ENCODE measurements at regions not wholly inside any gene's neighbourhood (a gene's known extent, or its start where the extent isn't known, plus 50 kb on each side); places are given as distances from the start of the nearest gene placed in this dataset.

DNA sequence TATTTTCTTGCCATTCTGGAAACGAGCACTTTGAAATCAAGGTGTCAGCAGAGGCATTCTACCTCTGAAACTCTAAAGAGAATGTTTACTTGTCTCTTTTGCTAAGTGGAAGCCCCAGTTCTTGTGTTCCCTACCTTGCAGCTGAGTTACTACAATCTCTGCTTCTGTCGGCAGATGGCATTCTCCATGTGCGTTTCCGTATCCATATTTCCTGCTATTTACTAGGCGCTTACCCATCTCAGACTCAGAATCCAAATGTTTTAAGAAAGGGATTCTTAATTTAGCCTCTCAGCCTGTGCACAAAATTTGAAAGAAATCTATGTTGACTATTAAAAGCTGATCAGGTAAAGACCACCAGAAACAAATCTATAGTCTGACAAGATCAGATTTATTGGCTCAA is 221.3 kb upstream of the FTMT start:
- TF ChIP-seq, protein P1, sequence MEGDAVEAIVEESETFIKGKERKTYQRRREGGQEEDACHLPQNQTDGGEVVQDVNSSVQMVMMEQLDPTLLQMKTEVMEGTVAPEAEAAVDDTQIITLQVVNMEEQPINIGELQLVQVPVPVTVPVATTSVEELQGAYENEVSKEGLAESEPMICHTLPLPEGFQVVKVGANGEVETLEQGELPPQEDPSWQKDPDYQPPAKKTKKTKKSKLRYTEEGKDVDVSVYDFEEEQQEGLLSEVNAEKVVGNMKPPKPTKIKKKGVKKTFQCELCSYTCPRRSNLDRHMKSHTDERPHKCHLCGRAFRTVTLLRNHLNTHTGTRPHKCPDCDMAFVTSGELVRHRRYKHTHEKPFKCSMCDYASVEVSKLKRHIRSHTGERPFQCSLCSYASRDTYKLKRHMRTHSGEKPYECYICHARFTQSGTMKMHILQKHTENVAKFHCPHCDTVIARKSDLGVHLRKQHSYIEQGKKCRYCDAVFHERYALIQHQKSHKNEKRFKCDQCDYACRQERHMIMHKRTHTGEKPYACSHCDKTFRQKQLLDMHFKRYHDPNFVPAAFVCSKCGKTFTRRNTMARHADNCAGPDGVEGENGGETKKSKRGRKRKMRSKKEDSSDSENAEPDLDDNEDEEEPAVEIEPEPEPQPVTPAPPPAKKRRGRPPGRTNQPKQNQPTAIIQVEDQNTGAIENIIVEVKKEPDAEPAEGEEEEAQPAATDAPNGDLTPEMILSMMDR (IDR thresholded peaks at IDR 0.05; ENCODE audit: poor library complexity, severe bottlenecking): peak; percentile 46
- Histone ChIP-seq H3K4me3 (ENCODE audit: severe bottlenecking) (no peak overlapping the region), H3K27me3 (ENCODE audit: insufficient read depth, poor library complexity, severe bottlenecking) (peaks cover 16% of the 10 kb centered on the region), H3K27ac (ENCODE audit: poor library complexity, severe bottlenecking) (no peak overlapping the region), H3K9me3 (ENCODE audit: severe bottlenecking) (no peaks in the 10 kb centered on the region), H3K36me3 (ENCODE audit: low read depth) (no peaks in the 10 kb centered on the region), H3K4me1 (ENCODE audit: insufficient read depth, poor library complexity, severe bottlenecking) (no peaks in the 10 kb centered on the region)
- DNase-seq (ENCODE audit: low spot score) (no peak), ATAC-seq (ENCODE audit: low read depth) (peak; percentile 60; the same call in 1 of the 3 replicates)

DNA sequence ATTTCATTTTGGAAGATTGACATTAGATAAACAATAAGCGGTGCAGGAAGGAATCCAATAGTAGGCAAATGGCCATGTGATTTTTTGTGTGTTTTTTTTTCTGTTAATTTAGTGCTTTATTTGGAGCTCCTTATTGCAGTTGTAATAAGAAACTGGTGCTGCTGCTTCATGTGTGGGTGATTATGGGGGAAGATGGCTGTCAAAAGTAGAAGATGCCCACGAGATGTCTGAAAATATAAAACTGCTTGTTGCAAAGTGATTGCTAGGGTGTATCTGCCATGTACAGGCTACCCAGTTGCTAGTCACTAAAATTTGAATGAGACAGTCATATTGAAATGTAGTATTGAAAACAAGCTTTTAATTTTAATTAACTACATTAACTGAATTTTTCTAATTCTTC is 216.7 kb upstream of the FTMT start:
- TF ChIP-seq, protein P1 (IDR thresholded peaks at IDR 0.05; ENCODE audit: poor library complexity, severe bottlenecking): no peak
- no peaks in the 10 kb centered on the region for H3K9me3 ChIP-seq (ENCODE audit: severe bottlenecking)
- H3K4me3 ChIP-seq (ENCODE audit: severe bottlenecking): no peak overlapping the region
- ATAC-seq (ENCODE audit: low read depth): no peak
- H3K27ac ChIP-seq (ENCODE audit: poor library complexity, severe bottlenecking): no peak overlapping the region
- no peak for DNase-seq (ENCODE audit: low spot score)
- H3K36me3 ChIP-seq (ENCODE audit: low read depth): no peaks in the 10 kb centered on the region
- no peaks in the 10 kb centered on the region for H3K4me1 ChIP-seq (ENCODE audit: insufficient read depth, poor library complexity, severe bottlenecking)
- peaks cover 14% of the 10 kb centered on the region for H3K27me3 ChIP-seq (ENCODE audit: insufficient read depth, poor library complexity, severe bottlenecking)

DNA sequence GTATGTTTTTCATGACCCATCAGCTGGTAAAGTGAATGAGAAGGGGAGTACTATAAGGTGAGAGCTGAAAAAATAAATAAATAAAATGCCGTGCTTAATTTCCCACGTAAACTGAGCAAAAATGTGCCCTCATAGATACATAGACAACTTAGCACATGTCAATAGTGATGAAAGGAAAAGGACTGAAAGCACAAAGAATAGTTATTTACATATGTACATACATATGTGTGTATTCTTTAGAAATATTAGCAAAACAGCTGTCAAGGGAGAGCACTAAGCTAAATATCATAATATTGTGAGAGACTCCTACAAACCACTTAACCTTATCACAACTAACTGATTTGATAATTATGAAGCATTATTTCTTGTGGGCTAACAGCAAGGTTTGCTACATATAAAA is 213.6 kb upstream of the FTMT start:
- TF ChIP-seq, protein P1 (IDR thresholded peaks at IDR 0.05; ENCODE audit: poor library complexity, severe bottlenecking): no peak
- DNase-seq (ENCODE audit: low spot score) (no peak), ATAC-seq (ENCODE audit: low read depth) (no peak)
- no peaks in the 10 kb centered on the region for H3K9me3 ChIP-seq (ENCODE audit: severe bottlenecking)
- peaks cover 6% of the 10 kb centered on the region for H3K27me3 ChIP-seq (ENCODE audit: insufficient read depth, poor library complexity, severe bottlenecking)
- H3K27ac ChIP-seq (ENCODE audit: poor library complexity, severe bottlenecking): no peak overlapping the region
- no peaks in the 10 kb centered on the region for H3K36me3 ChIP-seq (ENCODE audit: low read depth)
- H3K4me1 ChIP-seq (ENCODE audit: insufficient read depth, poor library complexity, severe bottlenecking): no peaks in the 10 kb centered on the region
- no peak overlapping the region for H3K4me3 ChIP-seq (ENCODE audit: severe bottlenecking)

DNA sequence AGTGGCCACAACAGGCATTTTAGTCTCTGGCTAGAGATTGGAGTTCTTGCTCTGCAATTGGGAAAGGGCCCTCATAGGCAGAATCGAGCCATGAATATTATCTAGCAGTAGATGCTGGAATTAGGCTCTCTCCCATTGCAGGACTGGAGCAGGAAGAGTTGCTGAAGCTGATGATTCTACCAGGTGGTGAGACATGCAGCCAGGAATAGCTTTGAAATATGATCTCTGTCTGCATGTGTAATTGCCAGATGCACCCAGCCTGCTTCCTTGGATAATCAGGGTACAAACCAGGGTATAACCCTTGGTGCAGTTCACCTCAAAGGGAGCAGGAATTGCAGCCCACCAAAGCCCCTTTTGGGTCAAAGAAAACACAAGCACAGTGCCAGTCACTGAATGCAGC is 211.4 kb upstream of the FTMT start:
- Histone ChIP-seq H3K9me3 (ENCODE audit: severe bottlenecking) (no peaks in the 10 kb centered on the region), H3K27ac (ENCODE audit: poor library complexity, severe bottlenecking) (no peak overlapping the region), H3K36me3 (ENCODE audit: low read depth) (no peaks in the 10 kb centered on the region), H3K4me3 (ENCODE audit: severe bottlenecking) (no peak overlapping the region), H3K27me3 (ENCODE audit: insufficient read depth, poor library complexity, severe bottlenecking) (peaks cover 6% of the 10 kb centered on the region), H3K4me1 (ENCODE audit: insufficient read depth, poor library complexity, severe bottlenecking) (no peaks in the 10 kb centered on the region)
- TF ChIP-seq, protein P1 (IDR thresholded peaks at IDR 0.05; ENCODE audit: poor library complexity, severe bottlenecking): no peak
- DNase-seq (ENCODE audit: low spot score) (no peak), ATAC-seq (ENCODE audit: low read depth) (no peak)

DNA sequence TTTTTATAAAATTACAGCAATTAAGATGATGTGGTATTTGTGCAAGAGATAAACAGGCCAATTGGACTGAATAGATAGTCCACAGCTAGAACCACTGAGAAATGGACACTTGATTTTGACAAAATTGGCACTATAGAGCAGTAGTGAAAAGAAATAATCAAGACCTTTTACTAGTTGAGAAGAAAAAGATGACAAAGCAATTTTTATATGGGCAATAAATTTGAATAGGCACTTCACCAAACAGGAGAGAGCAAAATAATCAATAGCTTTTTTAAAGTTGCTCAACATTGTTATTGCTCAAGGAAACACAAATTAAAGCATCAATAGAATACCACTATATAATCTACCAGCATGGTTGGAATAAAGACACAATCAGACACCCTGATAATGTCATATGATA is 193.5 kb upstream of the FTMT start:
- H3K27ac ChIP-seq (ENCODE audit: poor library complexity, severe bottlenecking): no peak overlapping the region
- H3K4me1 ChIP-seq (ENCODE audit: insufficient read depth, poor library complexity, severe bottlenecking): no peaks in the 10 kb centered on the region
- DNase-seq (ENCODE audit: low spot score) (no peak), ATAC-seq (ENCODE audit: low read depth) (no peak)
- no peaks in the 10 kb centered on the region for H3K36me3 ChIP-seq (ENCODE audit: low read depth)
- peaks cover 1% of the 10 kb centered on the region for H3K9me3 ChIP-seq (ENCODE audit: severe bottlenecking)
- no peaks in the 10 kb centered on the region for H3K27me3 ChIP-seq (ENCODE audit: insufficient read depth, poor library complexity, severe bottlenecking)
- TF ChIP-seq, protein P1 (IDR thresholded peaks at IDR 0.05; ENCODE audit: poor library complexity, severe bottlenecking): no peak
- H3K4me3 ChIP-seq (ENCODE audit: severe bottlenecking): no peak overlapping the region

All from RWPE2 (cell line).